ENCODE measurements at regions not wholly inside any gene's neighbourhood (a gene's known extent, or its start where the extent isn't known, plus 50 kb on each side); places are given as distances from the start of the nearest gene placed in this dataset.

DNA sequence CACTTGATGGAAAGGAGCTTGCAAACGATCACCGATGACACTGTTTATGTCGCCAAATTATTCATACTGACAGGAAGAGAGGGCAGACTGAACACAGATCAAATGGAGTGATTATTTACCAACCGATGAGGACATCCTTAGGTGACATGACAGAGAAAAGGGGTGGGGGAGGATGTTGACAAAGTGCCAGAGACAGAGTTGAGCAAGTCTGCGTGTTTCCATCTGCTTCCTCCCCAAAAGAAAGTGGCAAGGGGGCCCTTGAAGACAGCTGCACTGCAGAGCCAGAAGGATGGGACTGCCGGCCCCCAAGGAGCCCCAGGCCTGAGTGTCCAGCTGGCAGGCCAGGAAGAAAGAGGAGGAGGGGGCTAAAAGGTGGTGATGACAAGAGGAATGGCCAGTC is 191.0 kb upstream of the RPL38 start (continued):
- no peak for TF ChIP-seq ATF3 (IDR thresholded peaks at IDR 0.05)

DNA sequence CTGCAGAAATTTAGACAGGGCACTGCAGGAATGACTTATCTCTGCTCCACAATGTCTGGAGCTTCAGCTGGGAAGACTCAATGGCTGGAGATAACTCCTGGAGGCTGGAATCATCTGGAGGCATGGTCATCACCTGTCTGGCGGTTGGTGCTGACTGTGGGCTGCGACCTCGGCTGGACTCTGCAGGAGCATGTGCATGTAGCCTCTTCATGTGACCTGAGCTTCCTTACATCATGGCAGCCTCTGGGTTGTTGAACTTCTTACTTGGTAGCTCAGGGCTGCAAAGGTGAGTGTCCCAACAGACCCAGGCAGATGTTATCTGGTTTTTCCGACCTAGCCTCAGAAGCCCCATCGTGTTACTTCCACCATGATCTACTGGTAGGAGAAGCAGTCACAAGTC is 188.2 kb upstream of the RPL38 start:
- DNase-seq (ENCODE audit: low read depth, low spot score) (no peak), ATAC-seq (no peak)
- H3K4me2 ChIP-seq (ENCODE audit: low read length): no peak overlapping the region
- no peaks in the 10 kb centered on the region for H3K9me2 ChIP-seq (ENCODE audit: insufficient read depth)
- H3K79me2 ChIP-seq (ENCODE audit: insufficient read depth, low read length): no peaks in the 10 kb centered on the region
- no peaks in the 10 kb centered on the region for H4K20me1 ChIP-seq (ENCODE audit: insufficient read depth)
- H3K4me3 ChIP-seq (replicated peaks in 1 of 2; ENCODE audit: low read depth in 1 of 2, low read length in 2 of 2): no peak overlapping the region
- ChIA-PET RAD21 (ENCODE audit: low non-redundant PET in 1 of 2, low total read pairs in 2 of 2, uncharacterized antibody in 2 of 2, unreplicated experiment in 2 of 2) (no interaction called here), CTCF (no interaction called here), POLR2A (no interaction called here)
- no peaks in the 10 kb centered on the region for H3K4me1 ChIP-seq (ENCODE audit: control insufficient read depth in 1 of 2, insufficient read depth in 2 of 2, low read length in 2 of 2)
- H3K27ac ChIP-seq (ENCODE audit: low read depth, low read length): no peak overlapping the region
- no TSS peak for BruUV-seq (replicated peaks)
- H3K27me3 ChIP-seq (ENCODE audit: insufficient read depth, low read length): peaks cover 82% of the 10 kb centered on the region
- no peak for TF ChIP-seq JUND (IDR thresholded peaks at IDR 0.05)
- no peak for TF ChIP-seq SRF (IDR thresholded peaks at IDR 0.05; ENCODE audit: low read depth)
- TF ChIP-seq ELF1 (IDR thresholded peaks at IDR 0.05; ENCODE audit: borderline replicate concordance, low read depth): no peak
- TF ChIP-seq MAX (IDR thresholded peaks at IDR 0.05): no peak
- TF ChIP-seq POLR2AphosphoS5 (IDR thresholded peaks at IDR 0.05; ENCODE audit: low read depth, low read length): no peak
- no peak for TF ChIP-seq EGR1 (IDR thresholded peaks at IDR 0.05; ENCODE audit: low read depth)
- TF ChIP-seq, protein P1, sequence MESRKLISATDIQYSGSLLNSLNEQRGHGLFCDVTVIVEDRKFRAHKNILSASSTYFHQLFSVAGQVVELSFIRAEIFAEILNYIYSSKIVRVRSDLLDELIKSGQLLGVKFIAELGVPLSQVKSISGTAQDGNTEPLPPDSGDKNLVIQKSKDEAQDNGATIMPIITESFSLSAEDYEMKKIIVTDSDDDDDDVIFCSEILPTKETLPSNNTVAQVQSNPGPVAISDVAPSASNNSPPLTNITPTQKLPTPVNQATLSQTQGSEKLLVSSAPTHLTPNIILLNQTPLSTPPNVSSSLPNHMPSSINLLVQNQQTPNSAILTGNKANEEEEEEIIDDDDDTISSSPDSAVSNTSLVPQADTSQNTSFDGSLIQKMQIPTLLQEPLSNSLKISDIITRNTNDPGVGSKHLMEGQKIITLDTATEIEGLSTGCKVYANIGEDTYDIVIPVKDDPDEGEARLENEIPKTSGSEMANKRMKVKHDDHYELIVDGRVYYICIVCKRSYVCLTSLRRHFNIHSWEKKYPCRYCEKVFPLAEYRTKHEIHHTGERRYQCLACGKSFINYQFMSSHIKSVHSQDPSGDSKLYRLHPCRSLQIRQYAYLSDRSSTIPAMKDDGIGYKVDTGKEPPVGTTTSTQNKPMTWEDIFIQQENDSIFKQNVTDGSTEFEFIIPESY (IDR thresholded peaks at IDR 0.05; ENCODE audit: extremely low read depth, insufficient replicate concordance, low read length): no peak
- TF ChIP-seq EZH2 (IDR thresholded peaks at IDR 0.05): no peak
- no peak for TF ChIP-seq SIN3A (IDR thresholded peaks at IDR 0.05; ENCODE audit: low read depth)
- TF ChIP-seq, protein P2, sequence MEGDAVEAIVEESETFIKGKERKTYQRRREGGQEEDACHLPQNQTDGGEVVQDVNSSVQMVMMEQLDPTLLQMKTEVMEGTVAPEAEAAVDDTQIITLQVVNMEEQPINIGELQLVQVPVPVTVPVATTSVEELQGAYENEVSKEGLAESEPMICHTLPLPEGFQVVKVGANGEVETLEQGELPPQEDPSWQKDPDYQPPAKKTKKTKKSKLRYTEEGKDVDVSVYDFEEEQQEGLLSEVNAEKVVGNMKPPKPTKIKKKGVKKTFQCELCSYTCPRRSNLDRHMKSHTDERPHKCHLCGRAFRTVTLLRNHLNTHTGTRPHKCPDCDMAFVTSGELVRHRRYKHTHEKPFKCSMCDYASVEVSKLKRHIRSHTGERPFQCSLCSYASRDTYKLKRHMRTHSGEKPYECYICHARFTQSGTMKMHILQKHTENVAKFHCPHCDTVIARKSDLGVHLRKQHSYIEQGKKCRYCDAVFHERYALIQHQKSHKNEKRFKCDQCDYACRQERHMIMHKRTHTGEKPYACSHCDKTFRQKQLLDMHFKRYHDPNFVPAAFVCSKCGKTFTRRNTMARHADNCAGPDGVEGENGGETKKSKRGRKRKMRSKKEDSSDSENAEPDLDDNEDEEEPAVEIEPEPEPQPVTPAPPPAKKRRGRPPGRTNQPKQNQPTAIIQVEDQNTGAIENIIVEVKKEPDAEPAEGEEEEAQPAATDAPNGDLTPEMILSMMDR (IDR thresholded peaks at IDR 0.05 in 2 of 3, conservative IDR thresholded peaks at IDR 0.05 in 1 of 3; ENCODE audit: borderline replicate concordance in 1 of 3, insufficient read depth in 1 of 3, low read depth in 2 of 3, low read length in 2 of 3): no peak
- no peak for TF ChIP-seq ATF3 (IDR thresholded peaks at IDR 0.05)
- no peaks in the 10 kb centered on the region for H3K36me3 ChIP-seq (ENCODE audit: control insufficient read depth in 1 of 2, insufficient read depth in 2 of 2, low read length in 2 of 2)
- no peak overlapping the region for H3K9ac ChIP-seq (ENCODE audit: low read length)
- intact Hi-C loops (cut with micrococcal nuclease): no loop called here
- no peaks in the 10 kb centered on the region for H3K9me3 ChIP-seq (ENCODE audit: control insufficient read depth in 1 of 2, insufficient read depth in 1 of 2, low read depth in 1 of 2, low read length in 2 of 2)
- H2AFZ ChIP-seq (ENCODE audit: low read depth, low read length, poor library complexity, severe bottlenecking): no peak overlapping the region

All from HCT116 (cell line).